Vagina (tissue), 2 donors: ENCODE measurements at regions not wholly inside any gene's neighbourhood (a gene's known extent, or its start where the extent isn't known, plus 50 kb on each side); places are given as distances from the start of the nearest gene placed in this dataset.

Source experiments
- DNase-seq, 2 donors: peaks; one replicate each; pipeline ENCODE4 v3.0.0-alpha.2; 2017; ENCODE audit errors: extremely low spot score in 2 of 2
- H3K27ac ChIP-seq: fragments of 200-600 bp; sonication (generic); one replicate; pipeline ENCODE4 v1.5.1; 2019
- H3K27me3 ChIP-seq: fragments of 200-600 bp; sonication (generic); one replicate; pipeline ENCODE4 v1.5.1; 2019
- H3K36me3 ChIP-seq, 2 donors: fragments of 200-600 bp; sonication (generic); one replicate each; pipeline ENCODE4 v1.5.1; 2017 to 2019
- H3K4me1 ChIP-seq: fragments of 200-600 bp; sonication (generic); one replicate; pipeline ENCODE4 v1.5.1; 2019
- H3K4me3 ChIP-seq, 2 donors: fragments of 200-600 bp; sonication (generic); 1 replicate in 1 of 2; 2 replicates in 1 of 2; pipeline ENCODE4 v1.5.1; 2016 to 2019
- H3K9me3 ChIP-seq: fragments of 200-600 bp; sonication (generic); one replicate; pipeline ENCODE4 v1.5.1; 2019
- POLR2A ChIP-seq, 2 donors: fragments of 450-650 bp; IDR thresholded peaks; one replicate each; pipeline ENCODE4 v1.6.1; 2017; ENCODE audit warnings: antibody characterized with exemption in 2 of 2, mild to moderate bottlenecking in 2 of 2, moderate library complexity in 2 of 2
- POLR2AphosphoS5 ChIP-seq, 2 donors: sonication (generic); formaldehyde crosslinking; IDR thresholded peaks; one replicate each; pipeline ENCODE4 v1.9.0; 2017; ENCODE audit warnings: antibody characterized with exemption in 2 of 2, mild to moderate bottlenecking in 2 of 2, low read depth in 1 of 2; ENCODE audit not compliant: insufficient read depth in 1 of 2
- intact Hi-C: fragments of 100-400 bp; cut with DNase I; formaldehyde crosslinking; loops from one replicate; pipeline ENCODE4 v1.15.1; 2023
- TF ChIP-seq, protein P1 (sequence below), 3 experiments: fragments of 450-650 bp in 2 of 3; fragments of 200-600 bp in 1 of 3; sonication (generic) in 1 of 3; IDR thresholded peaks; one replicate each; pipeline ENCODE4 v1.5.1; 2017 to 2019; ENCODE audit warnings: antibody characterized with exemption in 3 of 3, mild to moderate bottlenecking in 2 of 3, moderate library complexity in 2 of 3

DNA sequence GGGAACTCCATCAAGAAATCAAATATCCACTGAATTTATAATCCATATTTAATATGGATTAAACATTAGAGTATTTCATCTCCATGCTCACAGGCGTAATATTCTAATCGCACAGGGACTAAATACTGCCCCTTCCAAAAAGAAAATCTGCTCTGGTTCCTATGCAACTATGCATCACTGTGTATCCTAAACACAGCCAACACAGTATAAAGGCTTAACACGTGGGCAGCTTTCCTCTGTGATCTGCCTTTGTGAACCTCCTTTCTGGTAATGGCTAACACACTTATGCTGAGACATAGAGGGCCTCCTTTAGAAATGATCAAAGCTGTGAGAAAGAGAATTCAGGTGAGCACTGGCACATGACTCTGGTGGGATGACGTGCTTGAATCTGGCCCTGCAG is 110.2 kb downstream of the RAB11FIP2 start:
- no peak for DNase-seq
- no peak overlapping the region for H3K4me3 ChIP-seq
- TF ChIP-seq, protein P1, sequence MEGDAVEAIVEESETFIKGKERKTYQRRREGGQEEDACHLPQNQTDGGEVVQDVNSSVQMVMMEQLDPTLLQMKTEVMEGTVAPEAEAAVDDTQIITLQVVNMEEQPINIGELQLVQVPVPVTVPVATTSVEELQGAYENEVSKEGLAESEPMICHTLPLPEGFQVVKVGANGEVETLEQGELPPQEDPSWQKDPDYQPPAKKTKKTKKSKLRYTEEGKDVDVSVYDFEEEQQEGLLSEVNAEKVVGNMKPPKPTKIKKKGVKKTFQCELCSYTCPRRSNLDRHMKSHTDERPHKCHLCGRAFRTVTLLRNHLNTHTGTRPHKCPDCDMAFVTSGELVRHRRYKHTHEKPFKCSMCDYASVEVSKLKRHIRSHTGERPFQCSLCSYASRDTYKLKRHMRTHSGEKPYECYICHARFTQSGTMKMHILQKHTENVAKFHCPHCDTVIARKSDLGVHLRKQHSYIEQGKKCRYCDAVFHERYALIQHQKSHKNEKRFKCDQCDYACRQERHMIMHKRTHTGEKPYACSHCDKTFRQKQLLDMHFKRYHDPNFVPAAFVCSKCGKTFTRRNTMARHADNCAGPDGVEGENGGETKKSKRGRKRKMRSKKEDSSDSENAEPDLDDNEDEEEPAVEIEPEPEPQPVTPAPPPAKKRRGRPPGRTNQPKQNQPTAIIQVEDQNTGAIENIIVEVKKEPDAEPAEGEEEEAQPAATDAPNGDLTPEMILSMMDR (IDR thresholded peaks at IDR 0.05): no peak
- TF ChIP-seq POLR2AphosphoS5 (IDR thresholded peaks at IDR 0.05; ENCODE audit: insufficient read depth in 1 of 2, low read depth in 1 of 2) (no peak), POLR2A (IDR thresholded peaks at IDR 0.05) (no peak)
- intact Hi-C loops: no loop called here
- H3K27ac ChIP-seq: peak overlapping the region; percentile 31
- H3K9me3 ChIP-seq: no peaks in the 10 kb centered on the region
- no peaks in the 10 kb centered on the region for H3K27me3 ChIP-seq
- no peaks in the 10 kb centered on the region for H3K36me3 ChIP-seq
- H3K4me1 ChIP-seq: peaks cover 10% of the 10 kb centered on the region

DNA sequence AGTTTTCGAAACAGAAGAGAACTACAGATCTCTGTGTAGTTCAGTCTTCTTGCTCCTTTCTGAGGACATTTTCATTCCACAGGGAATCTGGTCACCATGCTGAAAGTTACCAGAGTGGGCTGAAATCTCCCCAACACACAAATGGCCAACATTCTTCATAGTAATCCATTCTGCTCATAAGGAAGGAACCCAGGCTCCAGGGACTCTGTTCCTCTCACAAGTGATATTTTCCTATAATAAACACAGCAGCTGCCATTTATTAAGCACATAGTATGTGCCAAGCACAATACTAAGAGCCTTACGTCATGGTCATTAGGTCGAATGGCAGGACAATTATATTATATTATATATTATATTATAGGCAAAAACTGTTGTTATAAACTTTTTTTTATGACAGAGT is 109.8 kb downstream of the RAB11FIP2 start:
- Histone ChIP-seq H3K4me1 (peaks cover 10% of the 10 kb centered on the region), H3K27me3 (no peaks in the 10 kb centered on the region), H3K27ac (peak overlapping the region; percentile 31), H3K4me3 (no peak overlapping the region), H3K9me3 (no peaks in the 10 kb centered on the region), H3K36me3 (no peaks in the 10 kb centered on the region)
- TF ChIP-seq POLR2AphosphoS5 (IDR thresholded peaks at IDR 0.05; ENCODE audit: insufficient read depth in 1 of 2, low read depth in 1 of 2) (no peak), POLR2A (IDR thresholded peaks at IDR 0.05) (no peak)
- TF ChIP-seq, protein P1 (IDR thresholded peaks at IDR 0.05): no peak
- no peak for DNase-seq
- intact Hi-C loops: no loop called here

DNA sequence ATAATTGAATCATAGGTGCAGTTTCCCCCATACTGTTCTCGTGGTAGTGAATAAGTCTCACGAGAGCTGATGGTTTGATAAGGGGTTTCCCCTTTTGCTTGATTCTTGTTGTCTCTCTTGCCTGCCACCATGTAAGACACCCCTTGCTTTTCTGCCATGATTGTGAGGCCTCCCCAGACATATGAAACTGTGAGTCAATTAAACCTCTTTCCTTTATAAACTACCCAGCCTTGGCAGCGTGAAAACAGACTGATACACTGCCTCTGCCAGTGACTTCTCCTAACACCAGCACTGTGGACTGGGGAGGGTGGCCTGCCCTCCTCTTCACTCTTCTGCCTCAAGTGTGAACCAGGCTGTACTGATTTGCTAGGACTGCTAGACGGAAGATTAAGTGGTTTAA is 108.6 kb downstream of the RAB11FIP2 start:
- TF ChIP-seq POLR2AphosphoS5 (IDR thresholded peaks at IDR 0.05; ENCODE audit: insufficient read depth in 1 of 2, low read depth in 1 of 2): no peak
- TF ChIP-seq POLR2A (IDR thresholded peaks at IDR 0.05): no peak
- TF ChIP-seq, protein P1 (IDR thresholded peaks at IDR 0.05): no peak
- peaks cover 10% of the 10 kb centered on the region for H3K4me1 ChIP-seq
- intact Hi-C loops: no loop called here
- H3K4me3 ChIP-seq: no peak overlapping the region
- H3K27me3 ChIP-seq: no peaks in the 10 kb centered on the region
- no peak overlapping the region for H3K27ac ChIP-seq
- H3K9me3 ChIP-seq: no peaks in the 10 kb centered on the region
- no peak for DNase-seq
- H3K36me3 ChIP-seq: no peaks in the 10 kb centered on the region

DNA sequence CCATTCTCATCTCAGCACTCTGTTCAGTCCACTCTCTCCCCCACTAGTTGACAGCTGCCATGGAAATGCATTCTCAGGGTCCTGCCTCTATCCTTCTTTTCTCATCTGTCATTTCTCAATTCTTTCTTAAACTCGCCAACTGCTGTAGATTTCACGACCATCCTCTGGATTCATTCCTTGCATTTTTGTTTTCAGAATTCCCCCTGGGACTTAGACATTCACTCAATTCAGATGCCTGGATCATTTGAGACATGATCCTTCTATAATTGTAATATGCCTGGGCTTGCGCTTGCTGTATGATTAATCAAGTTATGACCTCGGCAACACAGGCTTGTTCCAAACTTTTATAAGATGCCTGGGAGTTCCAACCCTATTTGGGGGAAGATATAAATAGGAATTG is 104.5 kb downstream of the RAB11FIP2 start:
- H3K4me1 ChIP-seq: no peaks in the 10 kb centered on the region
- no peak for DNase-seq
- no peak overlapping the region for H3K4me3 ChIP-seq
- no peaks in the 10 kb centered on the region for H3K27me3 ChIP-seq
- H3K27ac ChIP-seq: no peak overlapping the region
- intact Hi-C loops: no loop called here
- no peaks in the 10 kb centered on the region for H3K9me3 ChIP-seq
- no peaks in the 10 kb centered on the region for H3K36me3 ChIP-seq
- TF ChIP-seq POLR2AphosphoS5 (IDR thresholded peaks at IDR 0.05; ENCODE audit: insufficient read depth in 1 of 2, low read depth in 1 of 2): no peak
- no peak for TF ChIP-seq POLR2A (IDR thresholded peaks at IDR 0.05)
- TF ChIP-seq, protein P1 (IDR thresholded peaks at IDR 0.05): no peak

GRCh38 chr10:117944676-117945447 is 101.9 kb downstream of the RAB11FIP2 start:
- intact Hi-C loops: no loop called here
- no peaks in the 10 kb centered on the region for H3K4me1 ChIP-seq

More at GRCh38 chr10:117944676-117945447, 101.9 kb downstream of the RAB11FIP2 start:
- TF ChIP-seq POLR2A (IDR thresholded peaks at IDR 0.05) (no peak), POLR2AphosphoS5 (IDR thresholded peaks at IDR 0.05; ENCODE audit: insufficient read depth in 1 of 2, low read depth in 1 of 2) (no peak)
- TF ChIP-seq, protein P1 (IDR thresholded peaks at IDR 0.05): no peak
- no peak for DNase-seq
- no peaks in the 10 kb centered on the region for H3K27me3 ChIP-seq
- H3K27ac ChIP-seq: no peak overlapping the region
- no peak overlapping the region for H3K4me3 ChIP-seq
- H3K9me3 ChIP-seq: no peaks in the 10 kb centered on the region
- H3K36me3 ChIP-seq: no peaks in the 10 kb centered on the region
